Caki2 (cell line): ENCODE measurements at regions not wholly inside any gene's neighbourhood (a gene's known extent, or its start where the extent isn't known, plus 50 kb on each side); places are given as distances from the start of the nearest gene placed in this dataset.

Experiments
- DNase-seq: peaks from one replicate; pipeline ENCODE4 v3.0.0-alpha.2; 2015; ENCODE audit warnings: low read depth
- in situ Hi-C: cut with HindIII; loops from 2 replicates; pipeline ENCODE4 v1.10.0; 2016; ENCODE audit warnings: low sequenced_read_pairs, low pct_unique_long_range_greater_than_20kb, mixed read lengths

DNA sequence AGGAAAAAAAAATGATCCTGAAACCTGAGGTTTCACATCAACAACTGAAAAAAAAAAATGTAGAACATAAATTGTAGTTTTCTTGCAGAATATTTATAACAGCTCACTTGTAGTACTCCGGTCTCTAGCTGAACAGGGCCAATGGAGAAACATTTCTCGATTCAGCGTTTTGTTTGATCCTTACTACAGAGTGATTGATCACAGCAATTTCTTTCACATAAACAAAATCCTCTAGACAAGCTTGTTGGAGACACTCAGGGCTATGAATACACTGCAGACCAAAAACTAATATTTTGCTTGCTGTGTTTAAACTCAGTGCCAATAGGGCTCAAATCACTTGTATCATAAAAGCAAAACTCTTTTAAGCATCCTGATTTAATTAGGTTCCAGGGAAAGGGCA lies 127.0 kb upstream of the CNTN6 start:
- in situ Hi-C loops: no loop called here
- no peak for DNase-seq

DNA sequence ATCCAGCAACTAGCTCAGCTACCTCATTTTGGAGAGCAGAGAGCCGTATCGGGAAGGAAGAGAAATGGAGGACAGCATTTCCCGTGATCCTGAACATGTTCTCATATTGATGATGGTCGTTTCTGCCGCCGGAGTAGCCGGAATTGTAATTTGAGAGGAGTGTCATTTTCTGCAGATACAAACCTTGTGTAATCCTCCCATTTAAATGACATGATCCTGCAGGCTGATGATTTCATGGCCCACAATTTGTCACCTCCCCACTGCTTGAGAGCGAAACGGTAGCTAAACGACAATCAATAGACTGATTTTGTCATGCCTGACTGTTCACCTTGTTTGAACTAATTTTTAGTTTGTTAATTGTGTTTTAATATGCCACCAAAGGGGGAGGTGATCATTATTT lies 126.5 kb upstream of the CNTN6 start:
- no peak for DNase-seq
- in situ Hi-C loops: no loop called here

DNA sequence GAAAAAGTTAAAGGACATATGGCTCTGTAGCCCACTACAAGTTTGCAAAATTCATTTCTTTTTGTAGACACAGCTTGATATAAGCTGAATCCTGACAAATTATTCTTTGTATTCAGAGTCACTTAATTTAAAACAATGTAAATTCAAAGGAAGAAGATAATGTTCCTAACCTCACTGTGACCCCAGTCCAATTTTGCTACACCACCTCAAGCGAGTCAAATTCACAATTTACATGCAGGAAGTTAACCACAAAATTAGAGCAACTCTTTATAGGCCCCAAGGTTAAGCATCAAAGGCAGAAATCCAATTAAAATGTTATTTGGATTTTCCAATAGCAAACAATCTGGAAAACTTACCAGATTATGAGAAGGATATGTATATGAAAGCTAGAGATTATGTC lies 119.5 kb upstream of the CNTN6 start:
- in situ Hi-C loops: no loop called here
- no peak for DNase-seq

DNA sequence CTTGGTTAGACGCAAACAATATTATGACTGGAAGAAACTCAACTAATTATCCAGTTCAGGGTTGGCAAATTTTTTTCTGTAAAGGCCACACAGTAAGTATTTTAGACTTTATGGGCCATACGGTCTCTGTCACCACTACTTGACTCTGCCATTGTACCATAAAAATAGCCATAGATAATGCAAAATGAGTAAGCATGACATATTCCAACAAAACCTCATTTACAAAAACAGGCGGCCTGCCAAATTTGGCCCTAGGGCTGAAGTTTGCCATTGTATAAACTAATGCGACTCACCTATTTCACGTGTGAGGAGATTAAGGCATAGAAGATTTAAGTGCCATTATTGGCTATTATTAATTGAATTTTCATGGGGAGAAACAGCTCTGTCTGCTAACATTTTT lies 116.8 kb upstream of the CNTN6 start:
- DNase-seq: no peak
- in situ Hi-C loops: no loop called here

DNA sequence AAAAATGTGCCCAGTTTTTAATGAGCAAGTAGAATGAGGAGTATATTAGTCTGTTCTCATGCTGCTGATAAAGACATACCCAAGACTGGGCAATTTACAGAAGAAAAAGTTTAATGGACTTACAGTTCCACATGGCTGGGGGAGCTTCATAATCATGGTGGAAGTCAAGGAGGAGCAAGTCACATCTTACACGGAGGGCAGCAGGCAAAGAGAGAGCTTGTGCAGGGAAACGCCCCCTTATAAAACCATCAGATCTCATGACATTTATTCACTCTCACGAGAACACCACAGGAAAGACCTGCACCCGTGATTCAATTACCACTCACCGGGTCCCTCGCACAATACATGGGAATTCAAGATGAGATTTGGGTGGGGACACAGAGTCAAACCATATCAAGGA lies 111.7 kb upstream of the CNTN6 start:
- DNase-seq: no peak
- in situ Hi-C loops: no loop called here

DNA sequence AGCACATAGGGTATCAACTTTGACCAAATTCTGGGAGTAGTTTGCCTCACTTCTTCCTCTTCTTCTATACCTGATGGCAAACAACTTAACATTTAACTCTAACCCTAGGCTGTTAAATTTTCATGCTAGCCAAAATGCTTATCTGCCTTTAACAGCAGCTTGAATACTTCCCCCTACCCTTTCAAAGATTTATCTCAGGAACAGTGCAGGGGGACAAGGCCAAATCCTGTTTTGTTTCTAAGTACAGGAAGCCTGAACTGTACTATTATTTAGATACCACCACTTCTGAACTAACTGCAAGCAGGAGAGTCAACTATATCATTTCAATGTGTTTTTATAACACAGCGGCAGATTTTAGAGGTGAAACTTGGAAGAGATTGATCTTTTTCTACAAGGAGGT lies 104.0 kb upstream of the CNTN6 start:
- in situ Hi-C loops: no loop called here
- no peak for DNase-seq

DNA sequence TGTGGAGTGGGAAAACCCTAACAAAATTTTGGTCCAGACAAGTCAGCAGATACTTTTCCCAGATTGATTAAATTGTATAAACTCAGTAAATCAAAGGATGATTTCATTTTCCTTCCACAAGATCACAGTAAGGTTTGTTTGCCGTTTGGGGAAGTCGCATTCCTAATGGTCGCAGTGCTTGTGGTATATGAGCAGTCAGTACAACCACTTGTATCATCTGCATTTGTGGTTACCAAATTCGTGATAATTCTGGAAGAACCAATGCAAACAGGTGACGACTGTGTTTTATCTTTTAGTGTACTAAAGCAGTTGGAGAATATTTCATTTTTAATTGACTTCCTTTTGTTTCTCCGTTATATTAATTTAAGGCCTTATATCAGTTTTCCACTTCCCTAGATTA lies 100.0 kb upstream of the CNTN6 start:
- DNase-seq: no peak
- in situ Hi-C loops: no loop called here

DNA sequence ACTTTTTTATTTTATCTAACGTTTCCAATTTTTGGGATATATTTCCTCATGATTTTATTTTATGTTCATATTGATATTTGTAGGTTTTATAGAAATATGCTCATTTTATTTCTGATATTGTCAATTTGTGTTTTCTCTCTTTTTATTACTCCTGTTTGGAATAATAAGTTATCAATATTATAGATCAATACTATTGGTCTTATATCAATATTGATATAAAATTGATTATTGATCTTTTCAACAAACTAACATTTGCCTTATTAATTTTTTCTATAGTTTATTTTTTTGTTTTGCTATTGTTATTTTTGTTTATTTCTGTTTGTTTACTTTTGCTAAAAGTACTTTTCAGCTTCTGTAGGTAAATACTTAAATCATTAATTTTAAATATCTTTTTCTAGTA lies 90.8 kb upstream of the CNTN6 start:
- DNase-seq: no peak
- in situ Hi-C loops: no loop called here

DNA sequence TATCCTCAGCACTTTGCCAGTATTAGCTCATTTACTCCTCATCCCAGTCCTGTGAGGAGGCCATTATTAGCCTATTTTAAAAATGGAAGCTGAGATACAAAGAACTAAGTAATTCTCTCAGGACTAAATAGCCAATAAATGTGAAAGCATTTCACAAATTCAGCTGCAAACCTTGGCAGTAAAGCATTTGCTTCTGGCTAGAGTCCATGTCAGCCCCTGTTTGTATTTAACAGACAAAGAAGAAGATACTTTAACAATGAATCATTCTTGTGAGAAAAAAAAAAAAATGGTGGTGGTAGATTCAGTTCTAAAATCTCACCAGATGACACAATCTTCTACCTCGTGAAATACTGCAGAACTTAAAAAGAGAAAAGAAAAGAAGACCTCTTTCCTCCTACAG lies 85.0 kb upstream of the CNTN6 start:
- in situ Hi-C loops: no loop called here
- peak; percentile 14 for DNase-seq

DNA sequence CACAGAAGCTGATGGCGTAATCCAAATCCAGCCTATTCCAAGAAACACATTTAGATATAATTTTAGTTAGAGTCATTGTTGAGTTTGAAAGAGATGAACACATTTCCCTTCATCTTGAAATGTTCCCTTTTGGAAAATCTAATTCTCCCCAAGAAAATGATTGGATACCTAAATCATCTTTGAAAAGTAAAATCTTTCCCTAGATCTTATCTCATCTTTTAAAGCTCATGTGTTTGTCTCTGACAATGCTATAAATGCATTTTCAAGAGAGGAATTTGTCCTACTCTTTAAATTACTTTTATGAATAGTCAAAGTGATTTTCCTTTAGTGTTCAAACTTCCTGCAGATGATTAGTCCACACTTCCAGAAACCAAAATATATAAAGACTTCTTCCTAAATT lies 82.6 kb upstream of the CNTN6 start:
- no peak for DNase-seq
- in situ Hi-C loops: no loop called here

DNA sequence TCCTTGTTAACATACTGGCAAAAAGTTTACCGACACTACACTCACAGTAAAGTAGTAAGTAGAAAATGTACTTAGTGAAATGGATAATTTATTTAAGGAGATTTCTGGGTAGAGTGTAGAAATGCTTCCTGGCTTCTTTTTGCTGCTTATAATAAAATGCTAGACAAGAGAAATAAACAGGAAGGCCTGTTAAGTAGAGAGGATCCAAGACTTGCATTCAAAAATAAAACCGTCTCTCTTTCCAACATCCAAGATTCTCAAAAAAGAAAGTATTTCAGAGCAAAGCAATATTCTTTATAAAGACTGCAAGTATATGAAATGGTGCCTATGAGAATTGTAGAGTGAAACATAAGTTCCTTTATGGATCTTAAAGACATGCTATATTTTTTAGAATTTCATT lies 77.0 kb upstream of the CNTN6 start:
- in situ Hi-C loops: no loop called here
- no peak for DNase-seq

DNA sequence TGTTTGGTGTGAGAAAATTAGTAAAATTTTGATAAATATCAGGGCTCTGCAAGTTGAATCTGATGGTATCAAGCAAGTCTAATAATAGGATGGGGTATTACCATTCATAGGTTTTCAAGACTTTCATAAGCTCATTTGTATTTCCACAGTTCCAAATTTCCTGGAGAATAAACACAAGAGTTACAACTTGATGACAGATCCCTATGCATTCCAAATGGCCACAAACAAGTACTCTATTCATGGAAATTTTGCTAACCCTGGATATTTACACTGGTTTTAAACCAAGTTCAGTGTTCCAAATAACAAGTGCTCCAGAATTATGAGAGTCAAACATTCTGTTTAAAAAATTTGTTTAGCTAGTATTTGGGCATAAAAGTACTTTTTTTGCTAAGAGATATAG lies 75.0 kb upstream of the CNTN6 start:
- in situ Hi-C loops: no loop called here
- DNase-seq: no peak

DNA sequence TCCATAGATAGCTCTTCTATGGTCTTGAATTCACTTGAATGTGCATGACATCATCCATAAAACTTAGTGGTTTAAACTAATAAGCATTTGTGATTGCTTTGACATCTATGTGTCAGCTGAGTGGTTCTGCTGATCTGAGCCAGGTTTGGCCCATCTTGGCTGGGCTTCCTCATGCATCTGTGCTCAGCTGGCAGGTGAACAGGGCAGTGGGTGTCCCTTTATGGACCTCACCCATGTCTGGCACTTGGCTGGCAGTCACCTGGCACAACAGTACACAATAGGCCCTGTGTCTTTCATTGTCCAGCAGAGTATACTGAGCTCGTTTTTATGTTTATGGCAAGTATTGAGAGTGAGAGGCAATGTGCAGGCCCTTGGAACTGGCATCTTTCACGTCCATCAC lies 73.7 kb upstream of the CNTN6 start:
- in situ Hi-C loops: no loop called here
- DNase-seq: no peak

DNA sequence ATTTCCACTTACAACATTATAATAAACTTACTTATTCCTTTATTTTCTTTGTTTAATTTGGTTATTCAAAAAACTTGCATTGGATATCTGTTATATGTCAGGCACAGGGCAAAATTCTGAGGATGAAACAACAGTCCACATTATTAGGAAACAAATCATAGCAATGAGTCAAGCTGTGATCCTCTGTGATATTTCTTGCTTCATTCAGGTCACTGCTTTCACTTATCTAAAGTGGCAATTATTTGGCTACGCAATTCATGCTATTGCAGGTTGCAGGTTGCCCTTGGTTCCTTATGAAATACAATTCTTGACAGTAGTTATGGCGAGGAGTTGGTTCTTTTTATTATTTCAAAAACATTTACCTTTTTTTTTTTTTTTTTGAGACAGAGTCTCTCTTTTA lies 66.4 kb upstream of the CNTN6 start:
- in situ Hi-C loops: no loop called here
- no peak for DNase-seq

DNA sequence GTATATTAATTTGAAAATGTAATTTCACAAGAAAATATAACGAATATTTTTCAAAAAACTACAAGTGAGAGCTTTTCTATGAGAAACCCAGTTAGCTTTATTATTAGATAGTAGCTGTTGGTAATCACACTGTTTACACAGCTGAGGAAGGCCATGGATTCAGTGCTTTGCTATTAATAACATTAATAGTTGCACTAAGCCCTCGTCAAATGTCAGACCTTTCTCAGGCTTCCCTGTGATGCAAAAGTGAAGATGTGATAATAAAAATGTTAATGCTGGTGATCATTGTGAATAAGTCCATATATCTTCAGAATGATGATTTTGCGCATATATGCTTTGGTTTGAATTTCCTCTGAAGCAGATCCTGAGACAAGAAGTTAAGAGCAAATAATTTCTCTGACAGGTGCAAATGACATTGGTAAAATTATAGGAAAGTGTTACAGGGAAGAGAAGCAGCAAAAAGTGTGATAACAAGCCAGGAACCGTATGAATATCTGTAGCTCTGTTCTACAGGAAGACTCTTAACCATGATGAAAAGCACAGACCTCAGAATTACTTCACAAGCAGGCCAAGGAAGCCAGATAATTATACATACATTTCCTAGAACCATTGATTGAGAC lies 56.5 kb upstream of the CNTN6 start:
- in situ Hi-C loops: no loop called here
- no peak for DNase-seq

DNA sequence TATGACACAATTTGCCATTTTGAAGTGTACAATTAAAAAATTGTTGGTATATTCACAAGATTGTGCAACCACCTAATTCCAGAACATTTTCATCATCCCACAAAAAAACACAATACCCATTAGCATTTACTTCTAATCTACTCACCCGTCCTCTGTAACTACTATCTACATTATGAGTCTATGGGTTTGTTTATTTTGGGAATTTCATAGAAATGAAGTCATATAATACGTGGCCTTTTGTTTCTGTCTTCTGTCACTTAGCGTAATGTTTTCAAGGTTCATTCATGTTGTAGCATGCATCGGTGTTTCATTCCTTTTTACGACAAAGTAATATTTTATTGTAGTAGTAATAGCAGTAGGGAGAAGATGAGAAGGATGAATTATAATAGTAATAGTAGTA lies 55.2 kb upstream of the CNTN6 start:
- in situ Hi-C loops: no loop called here
- DNase-seq: no peak
